HG03060 (cell line): ENCODE measurements at regions not wholly inside any gene's neighbourhood (a gene's known extent, or its start where the extent isn't known, plus 50 kb on each side); places are given as distances from the start of the nearest gene placed in this dataset.
"Not testable (repeated sequence)": the region's sequence is repeated elsewhere in the genome, so short reads cannot be mapped to it uniquely, and the experiment has no call there.

Experiments
- ATAC-seq: cut with Tn5 transposase; IDR thresholded peaks from one replicate; pipeline ENCODE4 v1.9.1; 2021; ENCODE audit warnings: low read depth, moderate number of reproducible peaks; ENCODE audit not compliant: unreplicated experiment

- no peak for ATAC-seq
Measured at GRCh38 chr21:36589352-36589971, 109.5 kb upstream of the SIM2 start.

- ATAC-seq: no peak
Measured at GRCh38 chr21:36591326-36591970, 107.5 kb upstream of the SIM2 start.

GRCh38 chr21:36596174-36596573 is 102.7 kb upstream of the SIM2 start:
- ATAC-seq: no peak

GRCh38 chr21:36601362-36601761 is 97.6 kb upstream of the SIM2 start:
- ATAC-seq: no peak

GRCh38 chr21:36602735-36603134 is 96.2 kb upstream of the SIM2 start:
- no peak for ATAC-seq

- ATAC-seq: no peak
Measured at GRCh38 chr21:36603221-36603620, 95.7 kb upstream of the SIM2 start.

- ATAC-seq: no peak
Measured at GRCh38 chr21:36605426-36605825, 93.5 kb upstream of the SIM2 start.

- no peak for ATAC-seq
Measured at GRCh38 chr21:36606287-36606982, 92.5 kb upstream of the SIM2 start.

- no peak for ATAC-seq
Measured at GRCh38 chr21:36606983-36607325, 92.0 kb upstream of the SIM2 start.

GRCh38 chr21:36608041-36608896 is 90.6 kb upstream of the SIM2 start:
- ATAC-seq: no peak

- ATAC-seq: no peak
Measured at GRCh38 chr21:36608897-36609225, 90.1 kb upstream of the SIM2 start.

GRCh38 chr21:36609654-36610053 is 89.3 kb upstream of the SIM2 start:
- ATAC-seq: no peak

- no peak for ATAC-seq
Measured at GRCh38 chr21:36610201-36610600, 88.7 kb upstream of the SIM2 start.

- no peak for ATAC-seq
Measured at GRCh38 chr21:36610935-36611334, 88.0 kb upstream of the SIM2 start.

GRCh38 chr21:36611379-36611778 is 87.5 kb upstream of the SIM2 start:
- no peak for ATAC-seq

- ATAC-seq: no peak
Measured at GRCh38 chr21:36613059-36613458, 85.9 kb upstream of the SIM2 start.

GRCh38 chr21:36613554-36613953 is 85.4 kb upstream of the SIM2 start:
- ATAC-seq: no peak

- no peak for ATAC-seq
Measured at GRCh38 chr21:36615274-36615964, 83.5 kb upstream of the SIM2 start.

- ATAC-seq: not testable (repeated sequence)
Measured at GRCh38 chr21:36616773-36617172, 82.1 kb upstream of the SIM2 start.

GRCh38 chr21:36621794-36622193 is 77.1 kb upstream of the SIM2 start:
- not testable (repeated sequence) for ATAC-seq

GRCh38 chr21:36624105-36624504 is 74.8 kb upstream of the SIM2 start:
- ATAC-seq: no peak
